ENCODE measurements at regions not wholly inside any gene's neighbourhood (a gene's known extent, or its start where the extent isn't known, plus 50 kb on each side); places are given as distances from the start of the nearest gene placed in this dataset.
"Not testable (repeated sequence)": the region's sequence is repeated elsewhere in the genome, so short reads cannot be mapped to it uniquely, and the experiment has no call there.

- Histone ChIP-seq H3K4me3 (no peak overlapping the region), H3K9me3 (no peaks in the 10 kb centered on the region), H3K36me3 (no peaks in the 10 kb centered on the region), H3K27ac (no peak overlapping the region), H3K4me1 (no peaks in the 10 kb centered on the region), H3K27me3 (no peaks in the 10 kb centered on the region)
- intact Hi-C loops (cut with DNase I) = no loop called here
- no peak for DNase-seq
- ATAC-seq = no peak
- no peak for TF ChIP-seq CTCF (IDR thresholded peaks at IDR 0.05)
These were observed 110.3 kb upstream of the DIAPH3 start for GRCh38 chr13:60273971-60274527.

GRCh38 chr13:60274655-60275054 lies 110.9 kb upstream of the DIAPH3 start:
- intact Hi-C loops (cut with DNase I) = no loop called here
- H3K4me3 ChIP-seq = no peak overlapping the region
- ATAC-seq (no peak), DNase-seq (no peak)
- TF ChIP-seq CTCF (IDR thresholded peaks at IDR 0.05) = no peak
- H3K4me1 ChIP-seq = no peaks in the 10 kb centered on the region
- no peaks in the 10 kb centered on the region for H3K27me3 ChIP-seq
- H3K27ac ChIP-seq = no peak overlapping the region
- H3K9me3 ChIP-seq = no peaks in the 10 kb centered on the region
- H3K36me3 ChIP-seq = no peaks in the 10 kb centered on the region

- Histone ChIP-seq H3K27ac (no peak overlapping the region), H3K4me1 (no peaks in the 10 kb centered on the region), H3K27me3 (no peaks in the 10 kb centered on the region), H3K36me3 (no peaks in the 10 kb centered on the region), H3K9me3 (no peaks in the 10 kb centered on the region), H3K4me3 (no peak overlapping the region)
- no peak for ATAC-seq
- intact Hi-C loops (cut with DNase I) = no loop called here
- DNase-seq = no peak
- no peak for TF ChIP-seq CTCF (IDR thresholded peaks at IDR 0.05)
These were observed 111.5 kb upstream of the DIAPH3 start for GRCh38 chr13:60275208-60275607.

- DNase-seq; H3K4me3 ChIP-seq; H3K4me1 ChIP-seq; intact Hi-C loops (cut with DNase I); H3K27me3 ChIP-seq; H3K9me3 ChIP-seq; H3K36me3 ChIP-seq; ATAC-seq; H3K27ac ChIP-seq: not testable (repeated sequence)
These were observed 116.5 kb upstream of the TDRD3 start for GRCh38 chr13:60280524-60280923.

GRCh38 chr13:60282186-60282585 lies 114.8 kb upstream of the TDRD3 start:
- H3K4me3 ChIP-seq = no peak overlapping the region
- TF ChIP-seq CTCF (IDR thresholded peaks at IDR 0.05) = no peak
- no peak overlapping the region for H3K27ac ChIP-seq
- H3K9me3 ChIP-seq = no peaks in the 10 kb centered on the region
- H3K4me1 ChIP-seq = no peaks in the 10 kb centered on the region
- H3K27me3 ChIP-seq = no peaks in the 10 kb centered on the region
- no peaks in the 10 kb centered on the region for H3K36me3 ChIP-seq
- DNase-seq (no peak), ATAC-seq (no peak)
- intact Hi-C loops (cut with DNase I) = no loop called here

GRCh38 chr13:60282708-60283107 lies 114.3 kb upstream of the TDRD3 start:
- Histone ChIP-seq H3K36me3 (no peaks in the 10 kb centered on the region), H3K4me3 (no peak overlapping the region), H3K27ac (no peak overlapping the region), H3K9me3 (no peaks in the 10 kb centered on the region), H3K4me1 (no peaks in the 10 kb centered on the region), H3K27me3 (no peaks in the 10 kb centered on the region)
- intact Hi-C loops (cut with DNase I) = no loop called here
- ATAC-seq (no peak), DNase-seq (no peak)
- no peak for TF ChIP-seq CTCF (IDR thresholded peaks at IDR 0.05)

All from left lung (tissue), 4 donors.